ENCODE measurements at regions not wholly inside any gene's neighbourhood (a gene's known extent, or its start where the extent isn't known, plus 50 kb on each side); places are given as distances from the start of the nearest gene placed in this dataset.

DNA sequence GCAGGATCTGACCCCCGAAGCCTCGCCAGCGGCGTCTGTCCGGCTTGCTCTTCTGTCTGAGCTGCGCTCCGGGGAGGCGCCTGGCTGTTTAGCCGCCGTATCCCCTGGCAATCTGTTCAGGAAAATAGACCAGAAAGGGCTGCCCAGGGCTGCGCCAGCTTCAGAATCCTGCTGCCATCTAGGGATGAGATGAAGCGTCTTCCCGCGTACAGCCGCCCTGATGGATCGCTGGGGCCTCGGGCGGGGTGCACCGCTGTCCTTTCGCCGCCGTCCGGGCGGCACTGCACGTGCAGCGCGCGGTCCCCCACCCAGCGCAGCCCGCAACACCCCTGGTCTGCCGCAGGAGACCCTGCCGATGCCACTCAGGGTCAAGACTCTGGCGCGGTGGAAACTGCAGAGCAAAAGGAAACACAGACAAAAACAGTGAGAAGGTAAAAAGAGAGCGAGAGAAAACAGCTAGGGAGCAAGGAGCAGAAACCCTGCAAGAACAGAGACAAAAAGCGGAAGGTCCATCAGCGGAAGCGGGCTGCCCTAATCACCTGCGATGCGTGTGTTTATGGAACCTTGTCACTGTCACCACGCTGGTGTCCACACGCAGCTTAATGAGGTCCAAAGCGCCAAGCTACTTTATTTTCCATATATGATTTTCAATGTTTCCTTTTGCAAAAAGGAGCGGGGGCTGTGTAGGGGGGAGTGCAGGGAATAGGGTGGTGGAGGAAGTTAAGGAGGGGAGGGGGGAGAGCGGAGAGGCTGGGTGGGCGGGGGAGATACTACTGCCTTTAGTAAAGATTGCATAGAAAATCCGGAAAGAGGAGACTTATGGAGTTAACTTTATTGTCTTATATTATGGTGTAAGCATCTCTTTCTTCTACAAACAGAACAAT, 2113.3 kb upstream of the PIK3C3 start:
- TF ChIP-seq CTCF (IDR thresholded peaks at IDR 0.05; ENCODE audit: low read length) (no peak), EZH2 (IDR thresholded peaks at IDR 0.05; ENCODE audit: borderline replicate concordance, low read length) (no peak)
